ENCODE measurements at regions not wholly inside any gene's neighbourhood (a gene's known extent, or its start where the extent isn't known, plus 50 kb on each side); places are given as distances from the start of the nearest gene placed in this dataset.

DNA sequence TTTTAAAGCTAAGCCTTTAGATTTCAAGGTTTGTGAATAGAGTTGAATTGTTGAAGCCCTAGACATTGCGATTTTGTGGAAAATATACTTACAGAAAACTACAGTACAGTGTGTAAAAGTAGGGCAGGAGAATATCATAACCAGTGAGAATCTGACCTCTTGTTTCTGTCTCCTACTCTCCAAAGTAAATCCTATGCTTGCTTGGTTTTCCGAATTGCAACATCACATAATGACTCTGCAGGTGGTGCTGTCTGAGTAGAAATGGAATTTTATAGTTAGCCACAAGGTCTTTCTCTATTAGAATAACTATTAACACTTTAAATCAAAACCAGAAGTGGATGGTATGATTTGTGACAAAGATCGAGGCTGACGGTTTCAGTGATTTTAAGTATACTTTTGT is 505.6 kb downstream of the RAPGEF2 start:
- Histone ChIP-seq H3K4me3 (no peak overlapping the region), H3K27ac (no peak overlapping the region), H3K4me1 (ENCODE audit: control insufficient read depth in 1 of 2, low read depth in 2 of 2) (no peaks in the 10 kb centered on the region), H3K9me3 (no peaks in the 10 kb centered on the region), H3K36me3 (no peaks in the 10 kb centered on the region), H3K27me3 (replicated peaks; ENCODE audit: insufficient read depth) (no peaks in the 10 kb centered on the region)
- no peak for DNase-seq (ENCODE audit: low spot score)
- TF ChIP-seq CTCF (IDR thresholded peaks at IDR 0.05), result no peak
- ATAC-seq (ENCODE audit: insufficient number of reproducible peaks, low FRiP score, low read depth), result no peak

DNA sequence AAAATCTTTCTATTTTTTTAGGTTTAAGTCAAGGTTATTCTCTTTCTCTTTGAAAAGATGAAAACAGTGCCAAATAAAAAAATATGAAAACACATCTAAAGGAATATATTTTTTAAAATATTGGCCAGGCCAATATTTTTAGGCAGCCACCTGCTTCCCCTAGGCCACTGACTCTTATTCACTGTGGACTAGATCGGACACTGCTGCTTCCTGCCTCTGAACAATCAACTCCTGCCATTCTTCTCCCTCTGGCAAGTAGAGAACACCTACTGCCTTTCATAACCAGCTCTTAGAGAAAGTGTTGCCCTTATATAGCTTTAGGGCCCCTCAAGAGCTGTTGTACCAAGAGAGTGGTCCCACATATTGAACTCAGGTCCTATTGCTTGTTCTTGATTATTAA is 529.2 kb downstream of the RAPGEF2 start:
- Histone ChIP-seq H3K9me3 (no peaks in the 10 kb centered on the region), H3K4me3 (no peak overlapping the region), H3K27ac (no peak overlapping the region), H3K27me3 (replicated peaks; ENCODE audit: insufficient read depth) (no peaks in the 10 kb centered on the region), H3K36me3 (no peaks in the 10 kb centered on the region), H3K4me1 (ENCODE audit: control insufficient read depth in 1 of 2, low read depth in 2 of 2) (no peaks in the 10 kb centered on the region)
- DNase-seq (ENCODE audit: low spot score), result no peak
- no peak for TF ChIP-seq CTCF (IDR thresholded peaks at IDR 0.05)
- no peak for ATAC-seq (ENCODE audit: insufficient number of reproducible peaks, low FRiP score, low read depth)

GRCh38 chr4:159639671-159640323 is 536.9 kb downstream of the RAPGEF2 start:
- no peak for ATAC-seq (ENCODE audit: insufficient number of reproducible peaks, low FRiP score, low read depth)
- TF ChIP-seq CTCF (IDR thresholded peaks at IDR 0.05), result no peak
- no peak overlapping the region for H3K27ac ChIP-seq
- no peaks in the 10 kb centered on the region for H3K36me3 ChIP-seq
- DNase-seq (ENCODE audit: low spot score), result no peak
- no peak overlapping the region for H3K4me3 ChIP-seq
- no peaks in the 10 kb centered on the region for H3K4me1 ChIP-seq (ENCODE audit: control insufficient read depth in 1 of 2, low read depth in 2 of 2)
- H3K27me3 ChIP-seq (replicated peaks; ENCODE audit: insufficient read depth), result no peaks in the 10 kb centered on the region
- no peaks in the 10 kb centered on the region for H3K9me3 ChIP-seq

DNA sequence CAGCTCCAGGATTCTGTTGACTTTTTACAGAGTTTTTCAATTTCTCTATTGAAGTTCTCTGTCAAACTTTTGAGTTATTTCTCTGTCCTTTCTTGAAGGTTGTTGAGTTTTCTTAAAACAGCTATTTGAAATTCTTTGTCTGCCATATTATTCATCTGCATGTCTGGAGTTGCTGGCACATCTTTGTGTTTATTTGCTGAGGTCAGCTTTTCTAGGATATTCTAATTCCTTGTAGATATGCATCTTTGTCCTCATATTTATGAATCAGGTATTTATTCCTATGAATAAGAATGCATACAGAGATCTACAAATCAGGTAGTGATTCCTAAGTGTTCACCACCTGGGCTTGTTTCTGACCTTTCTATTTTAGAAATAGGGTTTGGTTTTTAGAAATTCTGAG is 546.4 kb downstream of the RAPGEF2 start:
- DNase-seq (ENCODE audit: low spot score) (no peak), ATAC-seq (ENCODE audit: insufficient number of reproducible peaks, low FRiP score, low read depth) (no peak)

DNA sequence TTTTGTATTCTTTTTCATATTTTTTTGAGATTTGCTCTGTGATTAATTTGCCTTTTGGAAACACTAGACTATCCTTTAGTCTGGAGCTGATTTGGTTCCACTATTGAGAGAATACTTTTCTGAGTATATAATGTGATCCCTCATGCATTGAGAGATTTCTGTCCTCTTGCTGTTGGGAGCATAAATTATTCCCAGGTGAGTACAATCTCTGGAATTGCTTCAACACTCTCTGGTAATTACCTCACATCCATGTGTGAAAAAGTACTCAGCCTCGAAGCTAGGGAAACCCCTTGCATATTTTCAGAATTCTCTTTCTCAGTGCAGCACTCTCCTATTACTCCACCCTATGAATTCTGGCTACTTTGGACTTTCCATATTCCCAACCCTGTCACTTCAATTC is 550.0 kb downstream of the RAPGEF2 start:
- Histone ChIP-seq H3K36me3 (no peaks in the 10 kb centered on the region), H3K4me3 (no peak overlapping the region), H3K4me1 (ENCODE audit: control insufficient read depth in 1 of 2, low read depth in 2 of 2) (no peaks in the 10 kb centered on the region), H3K27me3 (replicated peaks; ENCODE audit: insufficient read depth) (no peaks in the 10 kb centered on the region), H3K9me3 (peaks cover 5% of the 10 kb centered on the region), H3K27ac (no peak overlapping the region)
- TF ChIP-seq CTCF (IDR thresholded peaks at IDR 0.05), result no peak
- DNase-seq (ENCODE audit: low spot score), result no peak
- ATAC-seq (ENCODE audit: insufficient number of reproducible peaks, low FRiP score, low read depth), result no peak

More for the DNA sequence above, 546.4 kb downstream of the RAPGEF2 start:
- no peak overlapping the region for H3K4me3 ChIP-seq
- no peak for TF ChIP-seq CTCF (IDR thresholded peaks at IDR 0.05)
- no peaks in the 10 kb centered on the region for H3K4me1 ChIP-seq (ENCODE audit: control insufficient read depth in 1 of 2, low read depth in 2 of 2)
- no peaks in the 10 kb centered on the region for H3K27me3 ChIP-seq (replicated peaks; ENCODE audit: insufficient read depth)
- H3K27ac ChIP-seq, result no peak overlapping the region
- no peaks in the 10 kb centered on the region for H3K36me3 ChIP-seq
- peaks cover 5% of the 10 kb centered on the region for H3K9me3 ChIP-seq

All from thoracic aorta (tissue), 2 donors.